DND-41 (cell line): ENCODE measurements at regions not wholly inside any gene's neighbourhood (a gene's known extent, or its start where the extent isn't known, plus 50 kb on each side); places are given as distances from the start of the nearest gene placed in this dataset.

Experiments used
- CTCF ChIP-seq: IDR thresholded peaks from 2 replicates; pipeline ENCODE4 v1.5.1; 2012; ENCODE audit warnings: borderline replicate concordance, low read length, moderate library complexity, mild to moderate bottlenecking; ENCODE audit not compliant: poor library complexity, severe bottlenecking; ENCODE audit errors: extremely low read depth
- EZH2 ChIP-seq: IDR thresholded peaks from 3 replicates; pipeline ENCODE4 v1.6.1; 2012; ENCODE audit warnings: borderline replicate concordance, low read depth, mild to moderate bottlenecking, moderate library complexity, low read length, inconsistent platforms; ENCODE audit not compliant: severe bottlenecking

- TF ChIP-seq EZH2 (no peak), CTCF (no peak)
Observed at GRCh38 chr12:131641315-131641714, 69.6 kb upstream of the SFSWAP start.
